GM12873 (cell line): ENCODE measurements at regions not wholly inside any gene's neighbourhood (a gene's known extent, or its start where the extent isn't known, plus 50 kb on each side); places are given as distances from the start of the nearest gene placed in this dataset.

ENCODE experiments used
- TF ChIP-seq, protein P1 (sequence below): IDR thresholded peaks from 2 replicates; pipeline ENCODE4 v1.5.1; 2012; ENCODE audit warnings: low read depth, mild to moderate bottlenecking, moderate library complexity, low read length, control low read depth; ENCODE audit not compliant: insufficient read depth; ENCODE audit errors: missing control alignments

DNA sequence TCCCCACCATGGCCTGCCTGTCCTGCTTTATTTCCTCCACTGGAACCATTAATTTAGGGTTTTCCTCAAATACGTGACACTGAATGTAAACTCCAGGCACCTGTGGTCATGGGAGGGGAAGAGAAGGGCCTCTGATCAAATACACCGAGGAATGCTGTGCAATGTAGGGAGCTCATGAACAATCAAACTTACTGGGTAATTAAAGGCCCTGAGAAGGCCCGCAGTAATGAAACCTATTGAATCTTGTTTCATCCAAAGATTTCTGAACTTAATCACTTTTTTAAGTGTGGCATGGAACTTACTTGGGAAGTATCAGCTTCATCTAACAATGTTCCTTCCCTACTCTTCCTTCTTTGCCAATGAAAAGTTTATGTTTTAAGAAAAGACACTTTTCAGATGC, 299.8 kb downstream of the MIAT start:
- TF ChIP-seq, protein P1, sequence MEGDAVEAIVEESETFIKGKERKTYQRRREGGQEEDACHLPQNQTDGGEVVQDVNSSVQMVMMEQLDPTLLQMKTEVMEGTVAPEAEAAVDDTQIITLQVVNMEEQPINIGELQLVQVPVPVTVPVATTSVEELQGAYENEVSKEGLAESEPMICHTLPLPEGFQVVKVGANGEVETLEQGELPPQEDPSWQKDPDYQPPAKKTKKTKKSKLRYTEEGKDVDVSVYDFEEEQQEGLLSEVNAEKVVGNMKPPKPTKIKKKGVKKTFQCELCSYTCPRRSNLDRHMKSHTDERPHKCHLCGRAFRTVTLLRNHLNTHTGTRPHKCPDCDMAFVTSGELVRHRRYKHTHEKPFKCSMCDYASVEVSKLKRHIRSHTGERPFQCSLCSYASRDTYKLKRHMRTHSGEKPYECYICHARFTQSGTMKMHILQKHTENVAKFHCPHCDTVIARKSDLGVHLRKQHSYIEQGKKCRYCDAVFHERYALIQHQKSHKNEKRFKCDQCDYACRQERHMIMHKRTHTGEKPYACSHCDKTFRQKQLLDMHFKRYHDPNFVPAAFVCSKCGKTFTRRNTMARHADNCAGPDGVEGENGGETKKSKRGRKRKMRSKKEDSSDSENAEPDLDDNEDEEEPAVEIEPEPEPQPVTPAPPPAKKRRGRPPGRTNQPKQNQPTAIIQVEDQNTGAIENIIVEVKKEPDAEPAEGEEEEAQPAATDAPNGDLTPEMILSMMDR = no peak

DNA sequence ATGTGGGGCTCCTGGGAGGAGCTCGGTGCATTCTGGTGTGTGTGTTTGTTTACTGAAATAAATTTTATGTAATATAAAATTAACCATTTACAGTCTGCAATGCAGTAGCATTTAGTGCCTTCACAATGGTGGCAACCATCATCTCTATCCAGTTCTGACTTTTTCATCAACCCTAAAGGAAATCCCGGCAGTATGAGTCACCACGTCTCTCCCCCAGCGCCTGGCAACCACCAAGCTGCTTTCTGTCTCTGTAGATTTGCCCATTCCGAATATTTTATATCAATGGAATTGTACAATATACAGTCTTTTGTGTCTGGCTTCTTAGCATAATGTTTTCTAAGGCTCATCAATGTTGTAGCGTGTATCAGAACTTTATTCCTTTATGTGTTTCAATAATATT, 300.5 kb downstream of the MIAT start:
- TF ChIP-seq, protein P1 = no peak

DNA sequence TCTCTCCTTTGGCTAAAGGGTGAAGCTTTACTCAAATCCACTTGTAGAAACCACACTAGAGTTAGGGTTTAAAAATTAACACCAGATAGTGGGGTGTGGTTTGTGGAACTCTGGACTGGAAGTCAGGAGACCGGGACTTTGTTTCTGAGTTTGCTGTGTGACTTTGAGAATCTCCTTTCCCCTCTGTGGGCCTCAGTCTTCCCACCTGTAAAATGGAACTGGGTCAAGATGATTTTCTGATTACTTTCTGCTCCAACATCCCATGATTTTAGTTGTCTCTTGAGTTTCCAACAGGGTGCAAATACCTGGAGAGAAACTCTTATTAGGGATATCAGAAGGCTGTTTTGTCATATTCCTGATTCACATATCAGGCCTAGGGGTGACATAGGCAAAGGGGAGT, 301.0 kb downstream of the MIAT start:
- TF ChIP-seq, protein P1 = no peak

DNA sequence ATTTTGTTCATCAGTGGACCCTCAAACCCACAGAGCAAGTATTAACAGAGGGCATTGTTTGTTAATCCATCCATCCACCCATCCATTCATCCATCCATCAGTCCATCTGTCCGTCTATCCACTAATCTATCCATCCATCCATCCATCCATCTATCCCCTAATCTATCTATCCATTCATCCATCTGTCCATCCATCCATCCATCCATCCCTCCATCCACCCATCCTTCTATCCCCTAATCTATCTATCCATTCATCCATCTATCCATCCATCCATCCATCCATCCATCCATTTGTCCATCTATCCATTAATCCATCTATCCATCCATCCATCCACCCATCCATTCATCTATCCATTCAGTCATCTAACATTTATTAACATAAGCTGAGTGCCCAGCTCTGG, 307.3 kb downstream of the MIAT start:
- TF ChIP-seq, protein P1 = no peak

DNA sequence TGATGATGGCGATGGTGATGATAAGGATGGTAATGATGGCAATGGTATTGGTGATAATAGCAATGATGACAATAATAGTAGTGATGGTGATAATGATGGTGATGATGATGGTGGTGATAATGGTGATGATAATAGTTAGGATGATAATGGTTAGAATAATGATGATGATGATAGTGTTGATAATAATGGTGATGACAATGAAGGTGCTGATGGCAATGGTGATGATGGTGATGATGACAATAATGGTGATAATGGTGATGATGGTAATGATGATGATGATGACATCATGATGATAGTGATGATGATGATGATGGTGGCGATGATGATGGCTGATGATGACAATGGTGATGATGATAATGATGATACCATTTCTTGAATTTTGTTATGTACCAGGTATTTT, 309.9 kb downstream of the MIAT start:
- TF ChIP-seq, protein P1 = no peak

DNA sequence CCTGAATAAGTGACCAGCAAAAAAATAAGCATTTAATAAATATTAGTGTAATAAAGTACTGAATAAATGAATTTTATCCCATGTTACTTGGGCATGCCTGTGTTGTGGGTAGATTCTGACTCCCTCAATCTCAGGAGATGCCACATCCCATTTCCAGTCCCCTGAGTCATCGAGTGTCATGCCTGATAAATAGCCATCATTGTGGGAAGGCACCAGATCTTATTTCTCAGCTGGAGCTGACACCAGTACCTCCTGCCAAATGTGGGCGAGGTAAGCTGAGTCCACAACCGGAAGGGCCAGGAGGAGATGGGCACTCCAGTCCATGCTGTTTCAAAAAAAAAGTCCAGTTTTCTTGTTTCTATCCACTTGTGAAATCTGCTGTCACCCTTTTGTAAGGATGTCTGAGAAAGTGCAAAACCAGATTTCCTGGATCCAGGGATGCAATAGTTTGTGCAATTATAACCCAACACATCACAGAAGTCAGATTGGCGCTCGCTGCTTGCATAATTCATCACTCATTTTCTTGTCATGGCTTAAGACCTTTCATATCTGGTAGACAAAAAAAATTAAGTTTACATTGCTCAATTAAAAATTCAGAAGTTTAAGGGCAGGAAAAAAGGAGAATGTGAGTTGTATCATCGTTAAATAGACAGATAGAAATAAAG, 311.6 kb downstream of the MIAT start:
- TF ChIP-seq, protein P1 = no peak

DNA sequence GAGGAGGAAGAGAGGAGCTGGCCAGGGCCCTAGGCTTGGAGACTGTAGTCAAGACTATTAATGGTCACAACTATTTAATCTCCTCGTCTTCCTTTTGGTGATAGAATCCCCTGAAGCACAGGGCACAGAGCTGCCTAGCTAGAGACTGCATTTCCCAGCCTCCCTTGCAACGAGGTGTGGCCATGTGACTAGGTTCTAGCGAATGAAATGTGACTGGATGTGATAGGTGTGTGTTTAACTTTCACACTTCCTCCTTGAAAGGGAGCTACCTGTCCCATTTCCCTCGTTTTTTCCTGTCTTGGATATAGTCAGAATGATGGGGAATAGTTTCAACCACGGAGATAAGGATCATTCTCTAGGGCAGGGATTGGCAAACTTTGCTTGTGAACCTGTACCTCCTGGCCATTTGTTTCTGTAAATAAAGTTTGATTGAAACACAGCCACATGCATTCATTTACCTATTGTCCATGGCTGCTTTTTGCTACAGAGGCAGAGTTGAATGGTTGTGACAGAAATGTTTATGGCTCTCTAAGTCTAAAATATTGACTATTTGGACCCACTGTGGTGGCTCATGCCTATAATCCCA, 313.5 kb downstream of the MIAT start:
- TF ChIP-seq, protein P1 = no peak
